ENCODE measurements at regions not wholly inside any gene's neighbourhood (a gene's known extent, or its start where the extent isn't known, plus 50 kb on each side); places are given as distances from the start of the nearest gene placed in this dataset.

DNA sequence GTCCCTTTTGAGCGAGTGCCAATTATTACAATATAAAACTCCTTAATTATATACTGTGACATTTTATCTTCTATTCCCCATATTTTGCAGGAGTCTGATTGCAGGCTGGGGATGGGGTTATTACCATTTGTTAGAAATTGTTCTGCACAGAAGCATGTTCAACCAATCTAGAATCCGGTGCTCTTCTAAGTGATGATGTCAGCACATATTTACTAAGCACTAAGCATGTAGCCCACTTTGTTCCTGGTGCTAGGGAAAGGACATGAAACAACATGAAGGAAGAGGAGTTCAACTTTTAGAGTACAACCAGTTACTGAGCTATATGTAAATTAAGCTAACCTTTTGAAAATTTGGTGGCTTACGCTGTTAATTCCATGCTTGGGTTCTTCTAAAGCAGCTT lies 52.8 kb upstream of the IL1RAPL2 start:
- no peak overlapping the region for H3K27ac ChIP-seq
- no peaks in the 10 kb centered on the region for H3K4me1 ChIP-seq
- H3K27me3 ChIP-seq, result no peaks in the 10 kb centered on the region
- no peaks in the 10 kb centered on the region for H3K36me3 ChIP-seq
- no peaks in the 10 kb centered on the region for H3K9me3 ChIP-seq
- 59 to 78% methylated on average over 3 of the region's 3 CpGs for WGBS, 2 donors
- no peak for DNase-seq (ENCODE audit: low spot score in 2 of 2)
- TF ChIP-seq EP300 (IDR thresholded peaks at IDR 0.05), result no peak
- no peak for TF ChIP-seq POLR2A (IDR thresholded peaks at IDR 0.05)
- TF ChIP-seq, protein P1, sequence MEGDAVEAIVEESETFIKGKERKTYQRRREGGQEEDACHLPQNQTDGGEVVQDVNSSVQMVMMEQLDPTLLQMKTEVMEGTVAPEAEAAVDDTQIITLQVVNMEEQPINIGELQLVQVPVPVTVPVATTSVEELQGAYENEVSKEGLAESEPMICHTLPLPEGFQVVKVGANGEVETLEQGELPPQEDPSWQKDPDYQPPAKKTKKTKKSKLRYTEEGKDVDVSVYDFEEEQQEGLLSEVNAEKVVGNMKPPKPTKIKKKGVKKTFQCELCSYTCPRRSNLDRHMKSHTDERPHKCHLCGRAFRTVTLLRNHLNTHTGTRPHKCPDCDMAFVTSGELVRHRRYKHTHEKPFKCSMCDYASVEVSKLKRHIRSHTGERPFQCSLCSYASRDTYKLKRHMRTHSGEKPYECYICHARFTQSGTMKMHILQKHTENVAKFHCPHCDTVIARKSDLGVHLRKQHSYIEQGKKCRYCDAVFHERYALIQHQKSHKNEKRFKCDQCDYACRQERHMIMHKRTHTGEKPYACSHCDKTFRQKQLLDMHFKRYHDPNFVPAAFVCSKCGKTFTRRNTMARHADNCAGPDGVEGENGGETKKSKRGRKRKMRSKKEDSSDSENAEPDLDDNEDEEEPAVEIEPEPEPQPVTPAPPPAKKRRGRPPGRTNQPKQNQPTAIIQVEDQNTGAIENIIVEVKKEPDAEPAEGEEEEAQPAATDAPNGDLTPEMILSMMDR (IDR thresholded peaks at IDR 0.05), result no peak
- H3K4me3 ChIP-seq, result no peak overlapping the region

- no peaks in the 10 kb centered on the region for H3K9me3 ChIP-seq
- 81 to 96% methylated on average over 2 of the region's 2 CpGs for WGBS, 2 donors
- no peaks in the 10 kb centered on the region for H3K36me3 ChIP-seq
- TF ChIP-seq POLR2A (IDR thresholded peaks at IDR 0.05) (no peak), EP300 (IDR thresholded peaks at IDR 0.05) (no peak)
- TF ChIP-seq, protein P1 (IDR thresholded peaks at IDR 0.05), result no peak
- no peaks in the 10 kb centered on the region for H3K27me3 ChIP-seq
- H3K4me3 ChIP-seq, result no peak overlapping the region
- no peak for DNase-seq (ENCODE audit: low spot score in 2 of 2)
- H3K27ac ChIP-seq, result no peak overlapping the region
- no peaks in the 10 kb centered on the region for H3K4me1 ChIP-seq
Measured at GRCh38 chrX:104510801-104511200, 55.2 kb upstream of the IL1RAPL2 start.

GRCh38 chrX:104502460-104502859 lies 63.5 kb upstream of the IL1RAPL2 start:
- no peaks in the 10 kb centered on the region for H3K9me3 ChIP-seq
- H3K4me3 ChIP-seq, result no peak overlapping the region
- no peak for DNase-seq (ENCODE audit: low spot score in 2 of 2)
- TF ChIP-seq EP300 (IDR thresholded peaks at IDR 0.05), result no peak
- no peak for TF ChIP-seq POLR2A (IDR thresholded peaks at IDR 0.05)
- TF ChIP-seq, protein P1 (IDR thresholded peaks at IDR 0.05), result no peak
- peaks cover 0 to 4% of the 10 kb centered on the region in 2 donors for H3K27me3 ChIP-seq
- no peaks in the 10 kb centered on the region for H3K36me3 ChIP-seq
- 67 to 68% methylated on average over 2 of the region's 2 CpGs for WGBS, 2 donors
- no peak overlapping the region for H3K27ac ChIP-seq
- H3K4me1 ChIP-seq, result no peaks in the 10 kb centered on the region

DNA sequence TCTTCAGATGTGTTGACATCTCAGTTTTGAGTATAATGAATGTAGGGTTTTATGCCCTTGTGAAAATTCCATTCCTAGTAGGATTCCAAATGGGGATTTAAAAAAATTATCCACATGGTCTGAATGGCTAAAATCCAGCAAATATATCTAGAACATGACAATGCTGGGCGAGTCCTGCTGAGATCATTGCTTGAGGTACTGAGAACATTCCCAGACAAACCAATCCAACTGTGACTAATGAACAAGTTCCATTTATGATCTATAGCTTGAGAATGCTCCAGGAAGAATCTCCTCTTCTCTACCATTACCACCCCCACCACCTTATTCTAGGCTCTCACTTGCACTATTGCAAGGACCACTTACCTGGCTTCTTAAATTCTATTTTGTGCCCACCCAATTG lies 77.2 kb upstream of the IL1RAPL2 start:
- 42 to 89% methylated on average over 1 of the region's 1 CpG for WGBS, 2 donors
- no peak for DNase-seq (ENCODE audit: low spot score in 2 of 2)
- TF ChIP-seq EP300 (IDR thresholded peaks at IDR 0.05) (no peak), POLR2A (IDR thresholded peaks at IDR 0.05) (no peak)
- TF ChIP-seq, protein P1 (IDR thresholded peaks at IDR 0.05), result no peak
- Histone ChIP-seq H3K36me3 (no peaks in the 10 kb centered on the region), H3K27me3 (peaks cover 0 to 26% of the 10 kb centered on the region in 2 donors), H3K9me3 (no peaks in the 10 kb centered on the region), H3K4me3 (no peak overlapping the region), H3K27ac (no peak overlapping the region), H3K4me1 (no peaks in the 10 kb centered on the region)

DNA sequence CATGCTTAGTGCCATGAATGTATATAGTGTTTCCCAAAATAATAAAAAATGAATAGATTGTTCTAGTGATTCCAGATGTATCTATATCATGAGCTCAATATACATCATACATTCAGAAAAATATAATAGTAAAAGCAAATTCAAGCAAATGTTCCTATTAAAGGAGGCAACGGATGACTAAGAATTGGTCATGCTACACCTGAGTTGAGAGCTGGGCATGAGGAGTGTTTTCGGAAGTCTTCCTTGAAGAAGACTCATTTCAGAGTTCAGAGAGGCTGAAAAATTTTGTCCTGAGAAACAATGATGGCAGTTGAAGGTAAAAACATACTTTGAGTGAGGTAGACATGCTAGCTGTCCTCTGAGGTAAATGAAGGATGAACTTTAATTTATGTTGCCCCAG lies 79.3 kb upstream of the IL1RAPL2 start:
- no peaks in the 10 kb centered on the region for H3K9me3 ChIP-seq
- TF ChIP-seq, protein P1 (IDR thresholded peaks at IDR 0.05), result no peak
- TF ChIP-seq POLR2A (IDR thresholded peaks at IDR 0.05) (no peak), EP300 (IDR thresholded peaks at IDR 0.05) (no peak)
- WGBS, 2 donors, result 83 to 94% methylated on average over 2 of the region's 2 CpGs
- H3K36me3 ChIP-seq, result no peaks in the 10 kb centered on the region
- H3K27me3 ChIP-seq, result peaks cover 0 to 16% of the 10 kb centered on the region in 2 donors
- H3K4me1 ChIP-seq, result no peaks in the 10 kb centered on the region
- DNase-seq (ENCODE audit: low spot score in 2 of 2), result no peak
- no peak overlapping the region for H3K4me3 ChIP-seq
- H3K27ac ChIP-seq, result no peak overlapping the region
